GM12878 (cell line): ENCODE measurements at regions not wholly inside any gene's neighbourhood (a gene's known extent, or its start where the extent isn't known, plus 50 kb on each side); places are given as distances from the start of the nearest gene placed in this dataset.

Experiments
- BCL11A ChIP-seq: IDR thresholded peaks from 2 replicates; pipeline ENCODE4 v1.6.1; 2011; ENCODE audit warnings: low read depth, low read length
- BCLAF1 ChIP-seq: fragments of 450-650 bp; IDR thresholded peaks from 2 replicates; pipeline ENCODE4 v1.6.1; 2017; ENCODE audit warnings: antibody characterized with exemption, mild to moderate bottlenecking, moderate library complexity
- EED ChIP-seq: sonication (generic); IDR thresholded peaks from 2 replicates; pipeline ENCODE4 v1.6.1; 2016; ENCODE audit warnings: antibody characterized with exemption, low read depth
- EP300 ChIP-seq, 2 experiments: fragments of 150-350 bp in 1 of 2; IDR thresholded peaks; 2 replicates each; pipeline ENCODE4 v1.6.1; 2011 to 2012; ENCODE audit warnings: low read depth in 2 of 2, low read length in 2 of 2, borderline replicate concordance in 1 of 2, improper control_type of control experiment in 1 of 2, inconsistent platforms in 1 of 2; ENCODE audit not compliant: control insufficient read depth in 1 of 2
- FOXM1 ChIP-seq: IDR thresholded peaks from 2 replicates; pipeline ENCODE4 v1.6.1; 2012; ENCODE audit warnings: low read depth, mild to moderate bottlenecking, inconsistent platforms, low read length, moderate library complexity
- KLF5 ChIP-seq: fragments of 450-650 bp; IDR thresholded peaks from 2 replicates; pipeline ENCODE4 v1.6.1; 2014; ENCODE audit warnings: mild to moderate bottlenecking; ENCODE audit not compliant: partially characterized antibody
- MYB ChIP-seq: fragments of 150-350 bp; IDR thresholded peaks from 2 replicates; pipeline ENCODE4 v1.6.1; 2014; ENCODE audit warnings: mild to moderate bottlenecking, low read depth, low read length, borderline replicate concordance
- NFXL1 ChIP-seq: fragments of 450-650 bp; IDR thresholded peaks from 2 replicates; pipeline ENCODE4 v1.6.1; 2017; ENCODE audit warnings: antibody characterized with exemption, mild to moderate bottlenecking, borderline replicate concordance
- NFYB ChIP-seq: IDR thresholded peaks from 2 replicates; pipeline ENCODE4 v1.6.1; 2011; ENCODE audit warnings: low read depth, mild to moderate bottlenecking, low read length, improper control_type of control experiment, moderate library complexity; ENCODE audit not compliant: insufficient read depth
- NR2F1 ChIP-seq: fragments of 450-650 bp; conservative IDR thresholded peaks from 2 replicates; pipeline ENCODE4 v1.6.1; 2017; ENCODE audit warnings: mild to moderate bottlenecking
- POLR2AphosphoS5 ChIP-seq: IDR thresholded peaks from 2 replicates; pipeline ENCODE4 v1.6.1; 2011; ENCODE audit warnings: mild to moderate bottlenecking, low read length, inconsistent platforms
- POU2F2 ChIP-seq: IDR thresholded peaks from 3 replicates; pipeline ENCODE4 v1.6.1; 2011; ENCODE audit warnings: low read depth, mild to moderate bottlenecking, low read length, borderline replicate concordance
- SMAD1 ChIP-seq: fragments of 450-650 bp; IDR thresholded peaks from 2 replicates; pipeline ENCODE4 v1.6.1; 2018; ENCODE audit warnings: mild to moderate bottlenecking, low read depth; ENCODE audit not compliant: partially characterized antibody
- SPI1 ChIP-seq: IDR thresholded peaks from 2 replicates; pipeline ENCODE4 v1.6.1; 2011; ENCODE audit warnings: low read depth, mild to moderate bottlenecking, low read length, moderate library complexity, borderline replicate concordance; ENCODE audit not compliant: insufficient read depth
- TBL1XR1 ChIP-seq: IDR thresholded peaks from 2 replicates; pipeline ENCODE4 v1.6.1; 2012; ENCODE audit warnings: low read depth, low read length, improper control_type of control experiment
- TCF12 ChIP-seq: IDR thresholded peaks from 2 replicates; pipeline ENCODE4 v1.6.1; 2011; ENCODE audit warnings: low read depth, mild to moderate bottlenecking, low read length
- TCF3 ChIP-seq: IDR thresholded peaks from 2 replicates; pipeline ENCODE4 v1.6.1; 2012; ENCODE audit warnings: low read depth, mild to moderate bottlenecking, low read length, borderline replicate concordance; ENCODE audit not compliant: insufficient read depth
- TCF7 ChIP-seq: IDR thresholded peaks from 2 replicates; pipeline ENCODE4 v1.6.1; 2014; ENCODE audit warnings: antibody characterized with exemption, borderline replicate concordance
- YY1 ChIP-seq: IDR thresholded peaks from 2 replicates; pipeline ENCODE4 v1.6.1; 2011; ENCODE audit warnings: low read depth, mild to moderate bottlenecking, low read length
- ZNF687 ChIP-seq: fragments of 450-650 bp; IDR thresholded peaks from 2 replicates; pipeline ENCODE4 v1.6.1; 2017; ENCODE audit warnings: mild to moderate bottlenecking, moderate library complexity
- TF ChIP-seq, protein P1 (sequence below): fragments of 450-650 bp; IDR thresholded peaks from 2 replicates; pipeline ENCODE4 v1.6.1; 2018; ENCODE audit warnings: borderline replicate concordance, mild to moderate bottlenecking; ENCODE audit not compliant: partially characterized antibody

DNA sequence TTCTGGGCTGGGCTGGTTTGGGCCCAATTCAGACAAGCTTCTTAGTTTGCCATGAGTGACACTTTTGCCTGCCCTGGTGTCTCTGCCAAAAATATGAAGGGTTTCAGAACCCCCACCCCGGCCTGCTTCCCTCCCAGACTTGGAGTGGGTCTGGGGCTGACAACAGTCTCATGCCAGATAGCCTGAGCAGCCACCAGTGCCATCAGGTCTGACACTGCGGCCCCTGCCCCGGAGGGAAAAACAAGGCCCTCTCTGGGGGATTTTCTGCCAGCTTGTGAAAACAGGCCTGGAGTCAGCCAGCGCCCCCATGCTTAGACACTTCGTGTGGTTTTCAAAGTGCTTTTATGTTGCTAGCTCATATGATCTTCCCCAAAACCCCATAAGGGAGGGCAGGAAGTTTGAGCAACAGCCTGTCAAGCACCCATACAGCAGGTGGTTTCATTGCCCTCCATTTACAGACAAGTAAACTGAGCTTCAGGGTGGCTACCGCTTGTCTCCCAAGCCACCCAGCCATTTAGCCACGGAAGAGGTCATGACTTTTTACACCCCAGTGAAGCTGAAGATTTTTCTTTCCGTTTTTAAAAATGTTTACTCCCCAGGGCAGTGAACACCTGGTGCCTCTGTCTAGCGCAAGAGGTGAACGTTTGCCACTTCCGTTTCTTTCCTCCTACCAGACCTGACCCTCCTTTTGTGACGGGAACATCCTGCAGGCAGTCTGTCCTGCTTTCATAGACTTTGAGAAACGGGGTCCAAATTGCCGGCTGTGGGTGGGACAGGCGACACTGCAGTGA, 300.6 kb downstream of the SEC14L1 start (continued):
- TF ChIP-seq EED: peak; percentile 92
- peak; percentile 61 for TF ChIP-seq SMAD1
- peak; percentile 98 for TF ChIP-seq TCF12
- TF ChIP-seq NR2F1: peak; percentile 99
- TF ChIP-seq MYB: peak; percentile 91
- peak; percentile 36; the same call in 1 of the 2 replicates for TF ChIP-seq NFYB
- no peak for TF ChIP-seq BCLAF1
- TF ChIP-seq, protein P1, sequence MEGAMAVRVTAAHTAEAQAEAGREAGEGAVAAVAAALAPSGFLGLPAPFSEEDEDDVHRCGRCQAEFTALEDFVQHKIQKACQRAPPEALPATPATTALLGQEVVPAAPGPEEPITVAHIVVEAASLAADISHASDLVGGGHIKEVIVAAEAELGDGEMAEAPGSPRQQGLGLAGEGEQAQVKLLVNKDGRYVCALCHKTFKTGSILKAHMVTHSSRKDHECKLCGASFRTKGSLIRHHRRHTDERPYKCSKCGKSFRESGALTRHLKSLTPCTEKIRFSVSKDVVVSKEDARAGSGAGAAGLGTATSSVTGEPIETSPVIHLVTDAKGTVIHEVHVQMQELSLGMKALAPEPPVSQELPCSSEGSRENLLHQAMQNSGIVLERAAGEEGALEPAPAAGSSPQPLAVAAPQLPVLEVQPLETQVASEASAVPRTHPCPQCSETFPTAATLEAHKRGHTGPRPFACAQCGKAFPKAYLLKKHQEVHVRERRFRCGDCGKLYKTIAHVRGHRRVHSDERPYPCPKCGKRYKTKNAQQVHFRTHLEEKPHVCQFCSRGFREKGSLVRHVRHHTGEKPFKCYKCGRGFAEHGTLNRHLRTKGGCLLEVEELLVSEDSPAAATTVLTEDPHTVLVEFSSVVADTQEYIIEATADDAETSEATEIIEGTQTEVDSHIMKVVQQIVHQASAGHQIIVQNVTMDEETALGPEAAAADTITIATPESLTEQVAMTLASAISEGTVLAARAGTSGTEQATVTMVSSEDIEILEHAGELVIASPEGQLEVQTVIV: no peak
- TF ChIP-seq FOXM1: no peak
- TF ChIP-seq YY1: peak; percentile 80
- peak; percentile 4 for TF ChIP-seq BCL11A
- TF ChIP-seq TCF3: peak; percentile 95
- TF ChIP-seq TCF7: no peak
- TF ChIP-seq SPI1: peak; percentile 79
- TF ChIP-seq EP300 (IDR thresholded peaks at IDR 0.05; ENCODE audit: borderline replicate concordance in 1 of 2, control insufficient read depth in 1 of 2, low read depth in 2 of 2, low read length in 2 of 2): peak; percentile 81 to 96
- TF ChIP-seq TBL1XR1: peak; percentile 91; the same call in 1 of the 2 replicates
- TF ChIP-seq NFXL1: no peak
- peak; percentile 82 for TF ChIP-seq KLF5
- TF ChIP-seq POU2F2: peak; percentile 70; the same call in 2 of the 3 replicates
- peak; percentile 100 for TF ChIP-seq ZNF687
- TF ChIP-seq POLR2AphosphoS5: 0 out of 2 replicates have a peak, but pooled peaks have one; percentile 59
